MM.1S (cell line): ENCODE measurements at regions not wholly inside any gene's neighbourhood (a gene's known extent, or its start where the extent isn't known, plus 50 kb on each side); places are given as distances from the start of the nearest gene placed in this dataset.
A peak's percentile ranks its signal among the peaks of the same experiment; 100 is the strongest.

Experiments
- DNase-seq: peaks from one replicate; pipeline ENCODE4 v3.0.0-alpha.2; 2015
- H2AFZ ChIP-seq: fragments of 300-600 bp; sonication (generic); 2 replicates; pipeline ENCODE4 v1.6.0; 2016; ENCODE audit warnings: antibody characterized with exemption, low read length
- H3F3A ChIP-seq: fragments of 300-600 bp; sonication (generic); 2 replicates; pipeline ENCODE4 v1.6.1; 2016; ENCODE audit warnings: mild to moderate bottlenecking, antibody characterized with exemption, low read length, moderate library complexity, mixed read lengths; ENCODE audit not compliant: insufficient read depth
- H3K27ac ChIP-seq: fragments of 300-600 bp; sonication (generic); 2 replicates; pipeline ENCODE4 v1.5.1; 2016; ENCODE audit warnings: mild to moderate bottlenecking, low read length
- H3K27me3 ChIP-seq: fragments of 300-600 bp; sonication (generic); replicated peaks from 2 replicates; pipeline ENCODE4 v1.6.0; 2016; ENCODE audit warnings: low read length; ENCODE audit not compliant: insufficient read depth
- H3K36me3 ChIP-seq: fragments of 300-600 bp; sonication (generic); replicated peaks from 2 replicates; pipeline ENCODE4 v1.6.1; 2016; ENCODE audit warnings: mild to moderate bottlenecking, low read length, mixed read lengths; ENCODE audit not compliant: insufficient read depth
- H3K4me1 ChIP-seq: fragments of 300-600 bp; sonication (generic); 2 replicates; pipeline ENCODE4 v1.6.1; 2016; ENCODE audit warnings: low read length, mixed read lengths
- H3K4me2 ChIP-seq: fragments of 300-600 bp; sonication (generic); 2 replicates; pipeline ENCODE4 v1.6.0; 2016; ENCODE audit warnings: low read depth, low read length
- H3K4me3 ChIP-seq: fragments of 300-600 bp; sonication (generic); 2 replicates; pipeline ENCODE4 v1.5.1; 2016; ENCODE audit warnings: low read length, mixed read lengths
- H3K79me2 ChIP-seq: fragments of 300-600 bp; sonication (generic); 2 replicates; pipeline ENCODE4 v1.6.1; 2016; ENCODE audit warnings: mixed run types, low read length, mixed read lengths
- H3K9ac ChIP-seq: fragments of 300-600 bp; sonication (generic); 2 replicates; pipeline ENCODE4 v1.6.1; 2016; ENCODE audit warnings: low read length, mixed read lengths
- H3K9me2 ChIP-seq: fragments of 300-600 bp; sonication (generic); replicated peaks from 2 replicates; pipeline ENCODE4 v1.6.1; 2016; ENCODE audit warnings: mild to moderate bottlenecking, low read length, mixed read lengths; ENCODE audit not compliant: insufficient read depth
- H3K9me3 ChIP-seq: fragments of 300-600 bp; sonication (generic); replicated peaks from 2 replicates; pipeline ENCODE4 v1.6.1; 2016; ENCODE audit warnings: mild to moderate bottlenecking, low read length, mixed read lengths; ENCODE audit not compliant: insufficient read depth
- H4K20me1 ChIP-seq: fragments of 300-600 bp; sonication (generic); 2 replicates; pipeline ENCODE4 v1.6.1; 2016; ENCODE audit warnings: mild to moderate bottlenecking, low read length, moderate library complexity, mixed read lengths; ENCODE audit not compliant: insufficient read depth
- CTCF ChIP-seq: fragments of 300-600 bp; sonication (generic); IDR thresholded peaks from 2 replicates; pipeline ENCODE4 v1.5.1; 2016; ENCODE audit warnings: antibody characterized with exemption, low read length, mixed read lengths
- EZH2 ChIP-seq: fragments of 300-600 bp; sonication (generic); optimal IDR thresholded peaks from 2 replicates; pipeline ENCODE3; 2017; ENCODE audit warnings: low read depth, mild to moderate bottlenecking, antibody characterized with exemption, low read length, mixed read lengths
- EZH2phosphoT487 ChIP-seq: fragments of 300-600 bp; sonication (generic); IDR thresholded peaks from 2 replicates; pipeline ENCODE4 v1.6.1; 2018; ENCODE audit warnings: antibody characterized with exemption, low read length

- DNase-seq: no peak
- H3K27ac ChIP-seq: no peak overlapping the region
- H3F3A ChIP-seq: no peaks in the 10 kb centered on the region; the same call in 1 of the 2 replicates
- H3K9me3 ChIP-seq: no peaks in the 10 kb centered on the region
- no peak overlapping the region for H3K4me3 ChIP-seq
- no peaks in the 10 kb centered on the region for H3K27me3 ChIP-seq
- no peaks in the 10 kb centered on the region for H3K36me3 ChIP-seq
- TF ChIP-seq CTCF (no peak), EZH2 (no peak), EZH2phosphoT487 (no peak)
- no peak overlapping the region for H3K4me2 ChIP-seq
- H3K79me2 ChIP-seq: no peaks in the 10 kb centered on the region
- no peaks in the 10 kb centered on the region for H3K9me2 ChIP-seq
- no peaks in the 10 kb centered on the region for H3K4me1 ChIP-seq
- no peaks in the 10 kb centered on the region for H4K20me1 ChIP-seq
- no peak overlapping the region for H2AFZ ChIP-seq
- no peak overlapping the region for H3K9ac ChIP-seq
Observed at GRCh38 chr10:8527773-8528172, 473.3 kb downstream of the GATA3 start.

- no peaks in the 10 kb centered on the region for H4K20me1 ChIP-seq
- H3K9ac ChIP-seq: no peak overlapping the region
- H3F3A ChIP-seq: no peaks in the 10 kb centered on the region; the same call in 1 of the 2 replicates
- H3K9me3 ChIP-seq: no peaks in the 10 kb centered on the region
- H3K4me3 ChIP-seq: no peak overlapping the region
- H3K36me3 ChIP-seq: no peaks in the 10 kb centered on the region
- no peaks in the 10 kb centered on the region for H3K4me1 ChIP-seq
- H3K79me2 ChIP-seq: no peaks in the 10 kb centered on the region
- H3K27me3 ChIP-seq: no peaks in the 10 kb centered on the region
- TF ChIP-seq EZH2: no peak
- TF ChIP-seq CTCF: no peak
- TF ChIP-seq EZH2phosphoT487: no peak
- no peaks in the 10 kb centered on the region for H3K9me2 ChIP-seq
- DNase-seq: no peak
- H2AFZ ChIP-seq: no peak overlapping the region
- no peak overlapping the region for H3K4me2 ChIP-seq
- H3K27ac ChIP-seq: no peak overlapping the region
Observed at GRCh38 chr10:8531116-8531515, 476.6 kb downstream of the GATA3 start.

- H3K4me2 ChIP-seq: no peak overlapping the region
- H3K9ac ChIP-seq: no peak overlapping the region
- no peak overlapping the region for H3K27ac ChIP-seq
- H2AFZ ChIP-seq: no peak overlapping the region
- no peaks in the 10 kb centered on the region; the same call in 1 of the 2 replicates for H3F3A ChIP-seq
- H4K20me1 ChIP-seq: no peaks in the 10 kb centered on the region
- no peaks in the 10 kb centered on the region for H3K27me3 ChIP-seq
- H3K4me3 ChIP-seq: no peak overlapping the region
- TF ChIP-seq CTCF: no peak
- no peak for TF ChIP-seq EZH2
- no peak for TF ChIP-seq EZH2phosphoT487
- H3K9me3 ChIP-seq: no peaks in the 10 kb centered on the region
- H3K4me1 ChIP-seq: no peaks in the 10 kb centered on the region
- DNase-seq: peak; percentile 19
- no peaks in the 10 kb centered on the region for H3K79me2 ChIP-seq
- H3K9me2 ChIP-seq: no peaks in the 10 kb centered on the region
- no peaks in the 10 kb centered on the region for H3K36me3 ChIP-seq
Observed at GRCh38 chr10:8532647-8533046, 478.2 kb downstream of the GATA3 start.

- Histone ChIP-seq H3K27ac (no peak overlapping the region), H3K79me2 (no peaks in the 10 kb centered on the region), H3K4me1 (no peaks in the 10 kb centered on the region), H4K20me1 (no peaks in the 10 kb centered on the region), H3K4me2 (no peak overlapping the region), H3K4me3 (no peak overlapping the region), H3K9me3 (no peaks in the 10 kb centered on the region), H3K9me2 (no peaks in the 10 kb centered on the region), H3F3A (no peaks in the 10 kb centered on the region; the same call in 1 of the 2 replicates), H3K9ac (no peak overlapping the region), H3K36me3 (no peaks in the 10 kb centered on the region), H2AFZ (no peak overlapping the region), H3K27me3 (no peaks in the 10 kb centered on the region)
- DNase-seq: no peak
- no peak for TF ChIP-seq CTCF
- no peak for TF ChIP-seq EZH2phosphoT487
- TF ChIP-seq EZH2: no peak
Observed at GRCh38 chr10:8533462-8533861, 479.0 kb downstream of the GATA3 start.
